ENCODE measurements at regions not wholly inside any gene's neighbourhood (a gene's known extent, or its start where the extent isn't known, plus 50 kb on each side); places are given as distances from the start of the nearest gene placed in this dataset.

GRCh38 chr20:4451487-4452081 lies 202.5 kb upstream of the ADRA1D start:
- intact Hi-C loops (cut with micrococcal nuclease), result no loop called here
- H3K27ac Mint-ChIP-seq, result no peak overlapping the region
- H3K9me3 Mint-ChIP-seq, result no peaks in the 10 kb centered on the region
- H3K4me1 Mint-ChIP-seq, result no peaks in the 10 kb centered on the region
- H3K36me3 Mint-ChIP-seq (ENCODE audit: low read depth), result no peaks in the 10 kb centered on the region
- DNase-seq, result peak; percentile 24
- H3K27me3 Mint-ChIP-seq, result peaks cover 9% of the 10 kb centered on the region
- H3K4me3 Mint-ChIP-seq, result no peak overlapping the region

- intact Hi-C loops (cut with micrococcal nuclease), result no loop called here
- H3K36me3 Mint-ChIP-seq (ENCODE audit: low read depth), result no peaks in the 10 kb centered on the region
- no peak overlapping the region for H3K4me3 Mint-ChIP-seq
- H3K27ac Mint-ChIP-seq, result no peak overlapping the region
- peak; percentile 48 for DNase-seq
- H3K27me3 Mint-ChIP-seq, result peaks cover 9% of the 10 kb centered on the region
- no peaks in the 10 kb centered on the region for H3K9me3 Mint-ChIP-seq
- H3K4me1 Mint-ChIP-seq, result no peaks in the 10 kb centered on the region
Observed at GRCh38 chr20:4449957-4450715, 201.0 kb upstream of the ADRA1D start.

GRCh38 chr20:4445784-4446183 lies 196.7 kb upstream of the ADRA1D start:
- Mint-ChIP-seq H3K9me3 (no peaks in the 10 kb centered on the region), H3K4me1 (no peaks in the 10 kb centered on the region), H3K36me3 (ENCODE audit: low read depth) (no peaks in the 10 kb centered on the region), H3K4me3 (no peak overlapping the region), H3K27me3 (peaks cover 11% of the 10 kb centered on the region), H3K27ac (no peak overlapping the region)
- DNase-seq, result no peak
- intact Hi-C loops (cut with micrococcal nuclease), result no loop called here

GRCh38 chr20:4445331-4445730 lies 196.2 kb upstream of the ADRA1D start:
- Mint-ChIP-seq H3K27ac (no peak overlapping the region), H3K9me3 (no peaks in the 10 kb centered on the region), H3K4me1 (no peaks in the 10 kb centered on the region), H3K27me3 (peaks cover 11% of the 10 kb centered on the region), H3K36me3 (ENCODE audit: low read depth) (no peaks in the 10 kb centered on the region), H3K4me3 (no peak overlapping the region)
- DNase-seq, result peak; percentile 37
- intact Hi-C loops (cut with micrococcal nuclease), result no loop called here

GRCh38 chr20:4444404-4444803 lies 195.3 kb upstream of the ADRA1D start:
- Mint-ChIP-seq H3K36me3 (ENCODE audit: low read depth) (no peaks in the 10 kb centered on the region), H3K4me1 (no peaks in the 10 kb centered on the region), H3K9me3 (no peaks in the 10 kb centered on the region), H3K4me3 (no peak overlapping the region), H3K27ac (no peak overlapping the region), H3K27me3 (peaks cover 9% of the 10 kb centered on the region)
- intact Hi-C loops (cut with micrococcal nuclease), result no loop called here
- DNase-seq, result no peak

GRCh38 chr20:4443016-4443415 lies 193.9 kb upstream of the ADRA1D start:
- no peak overlapping the region for H3K4me3 Mint-ChIP-seq
- intact Hi-C loops (cut with micrococcal nuclease), result no loop called here

GRCh38 chr20:4441871-4442270 lies 192.8 kb upstream of the ADRA1D start:
- Mint-ChIP-seq H3K27ac (no peak overlapping the region), H3K9me3 (no peaks in the 10 kb centered on the region), H3K27me3 (peaks cover 4% of the 10 kb centered on the region), H3K4me3 (no peak overlapping the region), H3K4me1 (no peaks in the 10 kb centered on the region), H3K36me3 (ENCODE audit: low read depth) (no peaks in the 10 kb centered on the region)
- peak; percentile 9 for DNase-seq
- intact Hi-C loops (cut with micrococcal nuclease), result no loop called here

More at GRCh38 chr20:4443016-4443415, 193.9 kb upstream of the ADRA1D start:
- Mint-ChIP-seq H3K9me3 (no peaks in the 10 kb centered on the region), H3K36me3 (ENCODE audit: low read depth) (no peaks in the 10 kb centered on the region), H3K27me3 (peaks cover 6% of the 10 kb centered on the region), H3K27ac (no peak overlapping the region), H3K4me1 (no peaks in the 10 kb centered on the region)
- peak; percentile 44 for DNase-seq

- intact Hi-C loops (cut with micrococcal nuclease), result no loop called here
- peaks cover 4% of the 10 kb centered on the region for H3K27me3 Mint-ChIP-seq
- no peak for DNase-seq
- no peaks in the 10 kb centered on the region for H3K36me3 Mint-ChIP-seq (ENCODE audit: low read depth)
- H3K27ac Mint-ChIP-seq, result no peak overlapping the region
- H3K9me3 Mint-ChIP-seq, result no peaks in the 10 kb centered on the region
- H3K4me1 Mint-ChIP-seq, result no peaks in the 10 kb centered on the region
- H3K4me3 Mint-ChIP-seq, result no peak overlapping the region
Observed at GRCh38 chr20:4441191-4441590, 192.1 kb upstream of the ADRA1D start.

- peaks cover 1% of the 10 kb centered on the region for H3K4me1 Mint-ChIP-seq
- DNase-seq, result no peak
- H3K27ac Mint-ChIP-seq, result no peak overlapping the region
- no peak overlapping the region for H3K4me3 Mint-ChIP-seq
- intact Hi-C loops (cut with micrococcal nuclease), result no loop called here
- no peaks in the 10 kb centered on the region for H3K9me3 Mint-ChIP-seq
- peaks cover 5% of the 10 kb centered on the region for H3K27me3 Mint-ChIP-seq
- no peaks in the 10 kb centered on the region for H3K36me3 Mint-ChIP-seq (ENCODE audit: low read depth)
Observed at GRCh38 chr20:4439461-4439860, 190.4 kb upstream of the ADRA1D start.

GRCh38 chr20:4437131-4437530 lies 188.0 kb upstream of the ADRA1D start:
- intact Hi-C loops (cut with micrococcal nuclease), result no loop called here
- Mint-ChIP-seq H3K4me1 (peaks cover 1% of the 10 kb centered on the region), H3K27ac (no peak overlapping the region), H3K9me3 (no peaks in the 10 kb centered on the region), H3K36me3 (ENCODE audit: low read depth) (peaks cover 2% of the 10 kb centered on the region), H3K4me3 (no peak overlapping the region), H3K27me3 (peaks cover 6% of the 10 kb centered on the region)
- DNase-seq, result no peak

- H3K27me3 Mint-ChIP-seq, result peaks cover 10% of the 10 kb centered on the region
- H3K36me3 Mint-ChIP-seq (ENCODE audit: low read depth), result peaks cover 2% of the 10 kb centered on the region
- no peak overlapping the region for H3K27ac Mint-ChIP-seq
- intact Hi-C loops (cut with micrococcal nuclease), result no loop called here
- H3K9me3 Mint-ChIP-seq, result no peaks in the 10 kb centered on the region
- H3K4me3 Mint-ChIP-seq, result no peak overlapping the region
- peaks cover 1% of the 10 kb centered on the region for H3K4me1 Mint-ChIP-seq
- no peak for DNase-seq
Observed at GRCh38 chr20:4435671-4436455, 186.8 kb upstream of the ADRA1D start.

GRCh38 chr20:4435225-4435624 lies 186.1 kb upstream of the ADRA1D start:
- no peak for DNase-seq
- Mint-ChIP-seq H3K4me1 (peaks cover 1% of the 10 kb centered on the region), H3K36me3 (ENCODE audit: low read depth) (peaks cover 2% of the 10 kb centered on the region), H3K4me3 (no peak overlapping the region), H3K27me3 (peaks cover 10% of the 10 kb centered on the region), H3K9me3 (no peaks in the 10 kb centered on the region), H3K27ac (no peak overlapping the region)
- intact Hi-C loops (cut with micrococcal nuclease), result no loop called here

GRCh38 chr20:4434681-4435080 lies 185.6 kb upstream of the ADRA1D start:
- peaks cover 10% of the 10 kb centered on the region for H3K27me3 Mint-ChIP-seq
- intact Hi-C loops (cut with micrococcal nuclease), result no loop called here
- DNase-seq, result no peak
- H3K4me1 Mint-ChIP-seq, result peaks cover 1% of the 10 kb centered on the region
- H3K4me3 Mint-ChIP-seq, result no peak overlapping the region
- no peaks in the 10 kb centered on the region for H3K9me3 Mint-ChIP-seq
- H3K36me3 Mint-ChIP-seq (ENCODE audit: low read depth), result peaks cover 2% of the 10 kb centered on the region
- no peak overlapping the region for H3K27ac Mint-ChIP-seq

GRCh38 chr20:4431446-4431845 lies 182.4 kb upstream of the ADRA1D start:
- peaks cover 2% of the 10 kb centered on the region for H3K36me3 Mint-ChIP-seq (ENCODE audit: low read depth)
- intact Hi-C loops (cut with micrococcal nuclease), result no loop called here

More at GRCh38 chr20:4431446-4431845, 182.4 kb upstream of the ADRA1D start:
- H3K4me3 Mint-ChIP-seq, result no peak overlapping the region
- H3K27me3 Mint-ChIP-seq, result peaks cover 10% of the 10 kb centered on the region
- DNase-seq, result no peak
- H3K27ac Mint-ChIP-seq, result no peak overlapping the region
- H3K9me3 Mint-ChIP-seq, result peaks cover 4% of the 10 kb centered on the region
- peaks cover 7% of the 10 kb centered on the region for H3K4me1 Mint-ChIP-seq

Measured in activated CD4-positive, alpha-beta T cell treated with anti-CD3 and anti-CD28 coated beads, Interleukin-2, amount 10 ng/mL, durations not matched to agents 24 days and 14 days (primary cell).